ENCODE measurements at regions not wholly inside any gene's neighbourhood (a gene's known extent, or its start where the extent isn't known, plus 50 kb on each side); places are given as distances from the start of the nearest gene placed in this dataset.

DNA sequence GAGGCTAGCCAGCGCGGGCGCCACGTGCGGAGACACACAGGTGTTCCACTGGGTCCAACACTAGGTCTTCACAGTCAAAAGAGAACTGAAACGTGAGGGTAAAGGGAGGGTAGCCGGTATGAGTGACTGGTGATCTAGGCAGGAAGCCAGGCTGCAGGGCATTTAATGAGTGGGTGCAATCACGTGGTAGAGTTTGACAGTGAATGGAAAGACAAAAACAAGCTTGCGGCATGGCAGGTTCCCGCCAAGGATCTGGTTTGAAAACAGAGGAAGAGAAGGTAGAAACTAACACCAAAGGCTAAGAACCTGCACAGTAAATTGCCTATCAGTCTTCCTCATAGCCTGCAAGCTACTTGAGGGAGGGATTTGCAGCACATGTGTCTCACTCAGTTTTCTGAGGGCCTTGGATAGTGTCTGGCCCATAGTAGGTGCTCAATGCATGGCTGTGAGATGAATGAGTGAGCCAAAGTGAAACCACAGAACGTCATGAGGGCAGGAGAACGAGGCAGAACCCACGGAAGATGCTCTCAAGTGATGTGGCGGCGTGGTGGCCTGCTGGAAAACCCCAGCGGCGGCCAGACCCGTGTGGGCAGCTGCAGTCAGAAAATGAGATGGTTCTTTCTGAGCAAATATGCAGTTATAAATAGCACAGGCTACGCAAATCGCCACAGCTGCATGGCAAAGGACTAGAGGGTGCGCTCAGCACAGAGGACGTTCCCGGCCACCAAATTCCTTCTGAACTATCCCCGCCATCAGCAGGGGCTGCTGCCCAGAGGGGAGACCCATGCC lies 183.6 kb upstream of the NFE2L3 start:
- H3K4me3 Mint-ChIP-seq, result peak overlapping the region; percentile 4
- H3K4me1 Mint-ChIP-seq (ENCODE audit: low read depth), result peaks cover 33% of the 10 kb centered on the region
- H3K27ac Mint-ChIP-seq, result peak overlapping the region; percentile 69
- H3K9me3 Mint-ChIP-seq, result no peaks in the 10 kb centered on the region
- H3K27me3 Mint-ChIP-seq (ENCODE audit: insufficient read depth), result peaks cover 25% of the 10 kb centered on the region
- H3K36me3 Mint-ChIP-seq (ENCODE audit: low read depth), result no peaks in the 10 kb centered on the region
- peak; percentile 26 for DNase-seq (ENCODE audit: low spot score)
- intact Hi-C loops (cut with micrococcal nuclease), result loop anchor here (2.0 to 5.0 kb wide), 2 partner anchors 71 to 188 kb away; no protein-coding TSS in a partner anchor

- no peak overlapping the region for H3K27ac Mint-ChIP-seq
- DNase-seq (ENCODE audit: low spot score), result no peak
- no peaks in the 10 kb centered on the region for H3K36me3 Mint-ChIP-seq (ENCODE audit: low read depth)
- intact Hi-C loops (cut with micrococcal nuclease), result no loop called here
- no peaks in the 10 kb centered on the region for H3K9me3 Mint-ChIP-seq
- H3K4me1 Mint-ChIP-seq (ENCODE audit: low read depth), result peaks cover 33% of the 10 kb centered on the region
- peaks cover 21% of the 10 kb centered on the region for H3K27me3 Mint-ChIP-seq (ENCODE audit: insufficient read depth)
- no peak overlapping the region for H3K4me3 Mint-ChIP-seq
Observed at GRCh38 chr7:25970356-25970755, 181.6 kb upstream of the NFE2L3 start.

DNA sequence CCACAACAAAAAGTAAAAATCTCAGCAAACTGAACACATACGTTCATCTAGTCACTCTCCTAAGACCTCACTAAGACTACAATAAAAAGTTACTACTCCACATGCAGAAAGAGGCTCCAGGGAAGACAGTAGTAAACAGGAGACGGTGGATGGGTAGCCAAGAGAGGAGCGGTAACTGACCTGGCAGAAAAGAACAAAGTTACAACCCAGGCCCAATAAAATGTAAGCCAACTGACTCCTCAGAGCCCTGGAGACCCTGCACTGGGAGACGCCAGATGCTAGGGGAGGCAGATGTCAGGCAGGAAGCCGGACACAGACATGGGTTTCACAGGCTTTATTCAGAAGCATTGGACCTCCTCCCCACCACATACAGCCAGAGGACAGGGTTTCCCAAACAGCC lies 181.1 kb upstream of the NFE2L3 start:
- H3K4me3 Mint-ChIP-seq, result no peak overlapping the region
- intact Hi-C loops (cut with micrococcal nuclease), result no loop called here

GRCh38 chr7:25976630-25977029 lies 175.4 kb upstream of the NFE2L3 start:
- no peaks in the 10 kb centered on the region for H3K36me3 Mint-ChIP-seq (ENCODE audit: low read depth)
- intact Hi-C loops (cut with micrococcal nuclease), result no loop called here
- H3K4me3 Mint-ChIP-seq, result no peak overlapping the region
- peaks cover 2% of the 10 kb centered on the region for H3K4me1 Mint-ChIP-seq (ENCODE audit: low read depth)
- H3K9me3 Mint-ChIP-seq, result no peaks in the 10 kb centered on the region
- peaks cover 13% of the 10 kb centered on the region for H3K27me3 Mint-ChIP-seq (ENCODE audit: insufficient read depth)
- no peak overlapping the region for H3K27ac Mint-ChIP-seq
- DNase-seq (ENCODE audit: low spot score), result no peak

More for the DNA sequence above, 181.1 kb upstream of the NFE2L3 start:
- H3K4me1 Mint-ChIP-seq (ENCODE audit: low read depth), result peaks cover 33% of the 10 kb centered on the region
- no peak for DNase-seq (ENCODE audit: low spot score)
- no peaks in the 10 kb centered on the region for H3K36me3 Mint-ChIP-seq (ENCODE audit: low read depth)
- H3K27ac Mint-ChIP-seq, result no peak overlapping the region
- H3K9me3 Mint-ChIP-seq, result no peaks in the 10 kb centered on the region
- H3K27me3 Mint-ChIP-seq (ENCODE audit: insufficient read depth), result peaks cover 21% of the 10 kb centered on the region

- DNase-seq (ENCODE audit: low spot score), result no peak
- no peaks in the 10 kb centered on the region for H3K36me3 Mint-ChIP-seq (ENCODE audit: low read depth)
- no peaks in the 10 kb centered on the region for H3K9me3 Mint-ChIP-seq
- no peak overlapping the region for H3K27ac Mint-ChIP-seq
- H3K4me1 Mint-ChIP-seq (ENCODE audit: low read depth), result no peaks in the 10 kb centered on the region
- H3K4me3 Mint-ChIP-seq, result no peak overlapping the region
- H3K27me3 Mint-ChIP-seq (ENCODE audit: insufficient read depth), result peaks cover 7% of the 10 kb centered on the region
- intact Hi-C loops (cut with micrococcal nuclease), result no loop called here
Observed at GRCh38 chr7:25978466-25978865, 173.5 kb upstream of the NFE2L3 start.

- Mint-ChIP-seq H3K36me3 (ENCODE audit: low read depth) (no peaks in the 10 kb centered on the region), H3K4me1 (ENCODE audit: low read depth) (no peaks in the 10 kb centered on the region), H3K27me3 (ENCODE audit: insufficient read depth) (peaks cover 7% of the 10 kb centered on the region), H3K4me3 (no peak overlapping the region), H3K27ac (no peak overlapping the region), H3K9me3 (no peaks in the 10 kb centered on the region)
- no peak for DNase-seq (ENCODE audit: low spot score)
- intact Hi-C loops (cut with micrococcal nuclease), result no loop called here
Observed at GRCh38 chr7:25979605-25980004, 172.4 kb upstream of the NFE2L3 start.

- no peak overlapping the region for H3K4me3 Mint-ChIP-seq
- intact Hi-C loops (cut with micrococcal nuclease), result no loop called here
- no peaks in the 10 kb centered on the region for H3K9me3 Mint-ChIP-seq
- no peaks in the 10 kb centered on the region for H3K4me1 Mint-ChIP-seq (ENCODE audit: low read depth)
- peaks cover 6% of the 10 kb centered on the region for H3K27me3 Mint-ChIP-seq (ENCODE audit: insufficient read depth)
- H3K27ac Mint-ChIP-seq, result no peak overlapping the region
- H3K36me3 Mint-ChIP-seq (ENCODE audit: low read depth), result no peaks in the 10 kb centered on the region
- DNase-seq (ENCODE audit: low spot score), result no peak
Observed at GRCh38 chr7:25982684-25983083, 169.3 kb upstream of the NFE2L3 start.

GRCh38 chr7:25985196-25985595 lies 166.8 kb upstream of the NFE2L3 start:
- no peaks in the 10 kb centered on the region for H3K36me3 Mint-ChIP-seq (ENCODE audit: low read depth)
- no peak overlapping the region for H3K4me3 Mint-ChIP-seq
- peaks cover 8% of the 10 kb centered on the region for H3K27me3 Mint-ChIP-seq (ENCODE audit: insufficient read depth)
- intact Hi-C loops (cut with micrococcal nuclease), result no loop called here
- H3K9me3 Mint-ChIP-seq, result no peaks in the 10 kb centered on the region
- H3K27ac Mint-ChIP-seq, result no peak overlapping the region
- no peak for DNase-seq (ENCODE audit: low spot score)
- no peaks in the 10 kb centered on the region for H3K4me1 Mint-ChIP-seq (ENCODE audit: low read depth)

DNA sequence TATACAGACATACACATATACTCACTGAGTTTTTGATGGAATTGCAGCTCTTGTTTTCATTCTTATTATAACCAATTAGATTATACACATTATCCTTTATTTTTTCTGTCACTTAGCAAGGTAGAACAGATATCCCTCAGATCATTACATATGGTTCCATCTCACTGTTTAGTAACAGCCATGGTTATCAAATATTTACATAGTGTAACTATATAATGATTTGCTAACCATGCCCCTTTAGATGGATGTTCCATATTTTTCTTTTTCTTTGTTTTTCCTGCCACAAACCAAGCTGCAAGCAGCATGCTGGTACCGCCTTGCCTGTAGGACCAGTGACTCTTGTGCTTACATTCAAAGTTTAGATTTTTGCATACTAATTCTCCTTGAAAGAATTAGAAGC lies 163.4 kb upstream of the NFE2L3 start:
- H3K27ac Mint-ChIP-seq, result no peak overlapping the region
- intact Hi-C loops (cut with micrococcal nuclease), result no loop called here

DNA sequence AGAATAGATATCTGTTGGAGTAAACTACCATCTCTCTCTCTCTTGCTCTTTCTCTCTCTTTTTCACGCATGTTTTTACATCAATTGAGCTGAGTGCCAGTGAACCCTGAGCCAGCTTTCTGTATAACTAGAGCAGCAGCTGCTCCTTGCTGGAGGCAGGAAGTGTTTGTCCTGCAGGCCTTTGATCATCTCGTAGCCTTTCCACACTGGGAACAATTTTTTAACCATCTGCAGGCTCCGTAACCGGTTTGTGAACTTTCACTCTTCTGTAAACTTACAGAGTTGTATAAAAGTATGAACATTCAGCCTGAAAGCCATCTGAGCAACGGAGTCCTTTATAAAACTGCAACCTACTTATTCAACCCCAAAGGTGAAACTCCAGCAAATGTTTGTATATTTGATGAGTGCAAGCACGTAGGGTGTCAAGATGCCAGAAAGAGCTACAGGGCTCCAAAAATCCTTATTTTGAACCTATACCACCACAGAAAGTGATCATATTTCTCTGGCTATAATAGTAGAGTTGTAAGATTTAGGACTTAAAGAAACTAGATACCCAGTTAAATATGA lies 162.8 kb upstream of the NFE2L3 start:
- H3K27ac Mint-ChIP-seq, result no peak overlapping the region
- intact Hi-C loops (cut with micrococcal nuclease), result no loop called here
- H3K36me3 Mint-ChIP-seq (ENCODE audit: low read depth), result no peaks in the 10 kb centered on the region

More for the DNA sequence above, 163.4 kb upstream of the NFE2L3 start:
- no peak overlapping the region for H3K4me3 Mint-ChIP-seq
- H3K4me1 Mint-ChIP-seq (ENCODE audit: low read depth), result no peaks in the 10 kb centered on the region
- H3K27me3 Mint-ChIP-seq (ENCODE audit: insufficient read depth), result peaks cover 10% of the 10 kb centered on the region
- no peaks in the 10 kb centered on the region for H3K36me3 Mint-ChIP-seq (ENCODE audit: low read depth)
- no peaks in the 10 kb centered on the region for H3K9me3 Mint-ChIP-seq
- no peak for DNase-seq (ENCODE audit: low spot score)

GRCh38 chr7:25994433-25994994 lies 157.5 kb upstream of the NFE2L3 start:
- Mint-ChIP-seq H3K9me3 (no peaks in the 10 kb centered on the region), H3K36me3 (ENCODE audit: low read depth) (no peaks in the 10 kb centered on the region), H3K4me1 (ENCODE audit: low read depth) (no peaks in the 10 kb centered on the region), H3K27me3 (ENCODE audit: insufficient read depth) (peaks cover 25% of the 10 kb centered on the region), H3K4me3 (no peak overlapping the region), H3K27ac (no peak overlapping the region)
- DNase-seq (ENCODE audit: low spot score), result no peak
- intact Hi-C loops (cut with micrococcal nuclease), result no loop called here

More for the DNA sequence above, 162.8 kb upstream of the NFE2L3 start:
- peaks cover 10% of the 10 kb centered on the region for H3K27me3 Mint-ChIP-seq (ENCODE audit: insufficient read depth)
- DNase-seq (ENCODE audit: low spot score), result no peak
- no peaks in the 10 kb centered on the region for H3K9me3 Mint-ChIP-seq
- no peaks in the 10 kb centered on the region for H3K4me1 Mint-ChIP-seq (ENCODE audit: low read depth)
- no peak overlapping the region for H3K4me3 Mint-ChIP-seq

- Mint-ChIP-seq H3K9me3 (no peaks in the 10 kb centered on the region), H3K27ac (no peak overlapping the region), H3K36me3 (ENCODE audit: low read depth) (no peaks in the 10 kb centered on the region), H3K27me3 (ENCODE audit: insufficient read depth) (peaks cover 24% of the 10 kb centered on the region), H3K4me1 (ENCODE audit: low read depth) (no peaks in the 10 kb centered on the region), H3K4me3 (no peak overlapping the region)
- intact Hi-C loops (cut with micrococcal nuclease), result no loop called here
- DNase-seq (ENCODE audit: low spot score), result no peak
Observed at GRCh38 chr7:25995216-25995615, 156.8 kb upstream of the NFE2L3 start.

DNA sequence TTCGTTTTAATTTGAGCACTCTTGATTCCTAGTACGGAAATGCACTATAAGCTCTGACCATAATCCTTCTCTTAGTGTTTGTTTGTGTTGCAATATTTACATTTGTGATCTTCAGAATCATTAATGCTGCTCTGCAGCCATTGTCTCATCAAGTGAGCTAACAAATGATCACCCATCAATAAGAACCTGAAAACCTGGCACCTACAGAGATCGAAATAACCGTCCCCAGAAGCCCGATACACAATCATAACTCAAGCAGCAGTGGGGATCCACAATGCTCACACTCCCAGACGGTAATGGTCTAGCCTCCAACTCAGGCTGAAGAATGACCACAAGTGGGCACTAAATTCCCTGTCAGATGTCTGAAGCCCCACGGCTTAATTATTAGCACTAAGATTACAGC lies 156.0 kb upstream of the NFE2L3 start:
- H3K27me3 Mint-ChIP-seq (ENCODE audit: insufficient read depth), result peaks cover 24% of the 10 kb centered on the region
- no peak overlapping the region for H3K4me3 Mint-ChIP-seq
- no peaks in the 10 kb centered on the region for H3K36me3 Mint-ChIP-seq (ENCODE audit: low read depth)
- no peak overlapping the region for H3K27ac Mint-ChIP-seq
- no peak for DNase-seq (ENCODE audit: low spot score)
- H3K9me3 Mint-ChIP-seq, result no peaks in the 10 kb centered on the region
- intact Hi-C loops (cut with micrococcal nuclease), result no loop called here
- H3K4me1 Mint-ChIP-seq (ENCODE audit: low read depth), result no peaks in the 10 kb centered on the region
